ENCODE measurements at regions not wholly inside any gene's neighbourhood (a gene's known extent, or its start where the extent isn't known, plus 50 kb on each side); places are given as distances from the start of the nearest gene placed in this dataset.
"Not testable (repeated sequence)": the region's sequence is repeated elsewhere in the genome, so short reads cannot be mapped to it uniquely, and the experiment has no call there.

- peaks cover 0 to 2% (median 0%) of the 10 kb centered on the region in 9 donors for H3K9me3 Mint-ChIP-seq
- no peak overlapping the region for H3K4me3 Mint-ChIP-seq
- no peak for DNase-seq
- no peak for ATAC-seq
- no peak overlapping the region for H3K27ac Mint-ChIP-seq
- H3K27me3 Mint-ChIP-seq: peaks cover 0 to 3% (median 2%) of the 10 kb centered on the region in 5 donors
- no peaks in the 10 kb centered on the region for H3K4me1 Mint-ChIP-seq
- H3K36me3 Mint-ChIP-seq: no peaks in the 10 kb centered on the region
- POLR2A ChIA-PET: no interaction called here
Measured at GRCh38 chr16:75943705-75944514, 217.6 kb upstream of the CPHXL start.

GRCh38 chr16:75945916-75946457 lies 219.7 kb upstream of the CPHXL start:
- ATAC-seq: no peak
- Mint-ChIP-seq H3K27ac (no peak overlapping the region), H3K4me3 (no peak overlapping the region), H3K36me3 (no peaks in the 10 kb centered on the region), H3K27me3 (peaks cover 0 to 3% (median 1%) of the 10 kb centered on the region in 5 donors), H3K4me1 (no peaks in the 10 kb centered on the region), H3K9me3 (peaks cover 0 to 2% (median 0%) of the 10 kb centered on the region in 9 donors)
- no peak for DNase-seq
- POLR2A ChIA-PET: no interaction called here

DNA sequence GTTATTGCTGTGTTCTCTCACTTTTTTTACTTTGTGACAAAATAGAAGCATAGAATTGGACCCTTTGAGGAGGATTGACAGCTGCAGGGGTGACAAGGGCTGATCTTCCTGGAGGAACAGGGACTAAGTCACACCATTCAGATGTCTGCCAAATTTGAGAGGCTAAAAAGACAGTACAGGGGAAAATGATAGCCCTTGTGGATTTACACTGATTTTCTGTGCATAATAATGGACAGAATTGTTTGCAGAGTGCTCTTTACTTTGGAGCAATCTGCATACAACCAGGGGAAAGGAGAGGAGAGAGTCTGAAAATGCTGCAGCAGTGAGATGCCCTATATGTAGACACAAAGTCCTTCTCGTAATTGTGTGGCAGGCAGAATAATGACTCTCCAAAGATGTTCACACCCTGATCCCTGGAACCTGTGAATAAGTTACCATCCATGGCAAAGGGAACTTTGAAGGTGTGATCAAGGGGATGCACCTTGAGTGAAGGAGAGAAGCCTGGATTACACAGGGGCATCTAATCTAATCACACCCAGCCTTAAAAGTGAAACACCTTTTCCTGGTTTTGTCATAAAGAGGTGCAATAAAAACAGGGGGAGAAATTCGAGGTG lies 221.4 kb upstream of the CPHXL start:
- DNase-seq: no peak
- peaks cover 0 to 2% (median 0%) of the 10 kb centered on the region in 5 donors for H3K27me3 Mint-ChIP-seq
- peaks cover 0 to 3% (median 0%) of the 10 kb centered on the region in 9 donors for H3K9me3 Mint-ChIP-seq
- no peaks in the 10 kb centered on the region for H3K36me3 Mint-ChIP-seq
- no peaks in the 10 kb centered on the region for H3K4me1 Mint-ChIP-seq
- POLR2A ChIA-PET: no interaction called here
- no peak overlapping the region for H3K27ac Mint-ChIP-seq
- ATAC-seq: no peak
- no peak overlapping the region for H3K4me3 Mint-ChIP-seq

- H3K27me3 Mint-ChIP-seq: peaks cover 0 to 1% (median 0%) of the 10 kb centered on the region in 5 donors
- POLR2A ChIA-PET: no interaction called here
- no peak overlapping the region for H3K4me3 Mint-ChIP-seq
- peaks cover 0 to 3% (median 0%) of the 10 kb centered on the region in 9 donors for H3K9me3 Mint-ChIP-seq
- no peak for DNase-seq
- H3K27ac Mint-ChIP-seq: no peak overlapping the region
- no peak for ATAC-seq
- H3K36me3 Mint-ChIP-seq: no peaks in the 10 kb centered on the region
- no peaks in the 10 kb centered on the region for H3K4me1 Mint-ChIP-seq
Measured at GRCh38 chr16:75948441-75948840, 222.2 kb upstream of the CPHXL start.

- Mint-ChIP-seq H3K9me3 (peaks cover 0 to 3% (median 0%) of the 10 kb centered on the region in 9 donors), H3K36me3 (no peaks in the 10 kb centered on the region)
Measured at GRCh38 chr16:75948886-75949285, 222.6 kb upstream of the CPHXL start.

GRCh38 chr16:75952124-75952523 lies 225.8 kb upstream of the CPHXL start:
- no peak for ATAC-seq
- POLR2A ChIA-PET: no interaction called here
- H3K27me3 Mint-ChIP-seq: peaks cover 0 to 1% (median 0%) of the 10 kb centered on the region in 5 donors

More at GRCh38 chr16:75948886-75949285, 222.6 kb upstream of the CPHXL start:
- no peak for DNase-seq
- Mint-ChIP-seq H3K27ac (no peak overlapping the region), H3K27me3 (peaks cover 0 to 1% (median 0%) of the 10 kb centered on the region in 5 donors), H3K4me3 (no peak overlapping the region), H3K4me1 (no peaks in the 10 kb centered on the region)
- POLR2A ChIA-PET: no interaction called here
- ATAC-seq: no peak

GRCh38 chr16:75957870-75958269 lies 231.6 kb upstream of the CPHXL start:
- H3K27me3 Mint-ChIP-seq: no peaks in the 10 kb centered on the region
- H3K27ac Mint-ChIP-seq: no peak overlapping the region

More at GRCh38 chr16:75952124-75952523, 225.8 kb upstream of the CPHXL start:
- Mint-ChIP-seq H3K4me1 (no peaks in the 10 kb centered on the region), H3K9me3 (peaks cover 0 to 4% (median 0%) of the 10 kb centered on the region in 9 donors), H3K36me3 (no peaks in the 10 kb centered on the region), H3K4me3 (no peak overlapping the region), H3K27ac (no peak overlapping the region)
- no peak for DNase-seq

DNA sequence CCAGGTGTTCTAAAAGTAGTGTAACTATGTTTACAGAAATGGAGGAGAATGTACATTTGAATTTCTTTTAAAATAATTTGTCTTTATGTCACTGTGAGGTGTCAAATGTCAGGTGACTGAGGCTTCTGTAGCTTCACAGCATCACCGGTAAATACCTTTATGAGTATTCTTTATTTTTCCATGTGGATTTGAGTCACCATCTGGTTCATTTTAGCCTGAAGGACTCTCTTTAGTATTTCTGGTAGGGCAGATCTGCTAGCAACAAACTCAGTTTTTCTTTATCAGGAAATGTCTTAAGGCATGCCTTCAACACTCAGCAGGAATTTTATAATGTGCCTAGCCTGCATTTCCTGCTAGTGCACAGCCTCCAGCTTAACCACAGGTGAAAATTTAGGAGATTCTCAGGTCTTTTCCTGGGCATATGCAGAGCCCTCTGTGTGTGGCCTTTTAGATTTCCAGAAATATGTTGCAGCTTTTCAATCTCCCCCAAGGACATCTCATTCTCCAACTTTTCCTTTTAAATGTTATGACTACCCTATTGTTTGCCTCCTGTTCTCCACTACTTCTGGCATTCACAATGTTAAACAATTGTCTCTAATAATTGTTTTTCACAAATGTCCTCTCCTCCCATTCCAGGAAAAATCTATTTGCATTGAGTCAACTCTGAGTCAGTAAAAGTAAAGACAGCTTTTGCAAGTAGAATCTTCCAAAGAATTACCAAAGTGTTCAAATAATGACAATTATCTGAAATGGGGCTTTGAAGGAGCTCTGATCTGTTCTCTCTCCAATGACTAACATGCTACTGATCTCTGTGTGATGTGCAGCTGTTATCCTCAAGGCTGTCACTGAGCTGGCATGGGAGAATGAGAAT lies 239.4 kb upstream of the CPHXL start:
- no peak for DNase-seq
- Mint-ChIP-seq H3K27ac (no peak overlapping the region), H3K4me1 (no peaks in the 10 kb centered on the region), H3K9me3 (peaks cover 0 to 12% (median 0%) of the 10 kb centered on the region in 9 donors), H3K4me3 (no peak overlapping the region), H3K27me3 (no peaks in the 10 kb centered on the region), H3K36me3 (no peaks in the 10 kb centered on the region)
- POLR2A ChIA-PET: no interaction called here
- no peak for ATAC-seq

More at GRCh38 chr16:75957870-75958269, 231.6 kb upstream of the CPHXL start:
- no peak for ATAC-seq
- Mint-ChIP-seq H3K36me3 (no peaks in the 10 kb centered on the region), H3K4me3 (no peak overlapping the region), H3K9me3 (peaks cover 0 to 20% (median 0%) of the 10 kb centered on the region in 9 donors), H3K4me1 (no peaks in the 10 kb centered on the region)
- POLR2A ChIA-PET: no interaction called here
- no peak for DNase-seq

DNA sequence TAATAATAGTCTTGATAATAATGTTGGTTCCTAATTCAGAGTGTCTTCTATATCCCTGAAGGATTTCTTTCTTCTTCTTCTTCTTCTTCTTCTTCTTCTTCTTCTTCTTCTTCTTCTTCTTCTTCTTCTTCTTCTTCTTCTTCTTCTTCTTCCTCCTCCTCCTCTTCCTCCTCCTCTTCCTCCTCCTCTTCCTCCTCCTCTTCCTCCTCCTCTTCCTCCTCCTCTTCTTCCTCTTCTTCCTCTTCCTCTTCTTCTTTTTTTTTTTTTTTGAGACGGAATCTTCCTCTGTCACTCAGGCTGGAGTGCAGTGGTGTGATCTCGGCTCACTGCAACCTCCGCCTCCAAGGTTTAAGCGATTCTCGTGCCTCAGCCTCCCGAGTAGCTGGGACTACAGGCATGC lies 242.8 kb upstream of the CPHXL start:
- H3K9me3 Mint-ChIP-seq, H3K4me1 Mint-ChIP-seq, H3K27ac Mint-ChIP-seq, H3K4me3 Mint-ChIP-seq, POLR2A ChIA-PET, ATAC-seq, H3K36me3 Mint-ChIP-seq, DNase-seq, H3K27me3 Mint-ChIP-seq: not testable (repeated sequence)

- no peaks in the 10 kb centered on the region for H3K27me3 Mint-ChIP-seq
- H3K4me3 Mint-ChIP-seq: no peak overlapping the region
- no peak overlapping the region for H3K27ac Mint-ChIP-seq
- ATAC-seq (no peak), DNase-seq (no peak)
- no peaks in the 10 kb centered on the region for H3K4me1 Mint-ChIP-seq
- no peaks in the 10 kb centered on the region for H3K36me3 Mint-ChIP-seq
- H3K9me3 Mint-ChIP-seq: peaks cover 0 to 4% (median 0%) of the 10 kb centered on the region in 9 donors
- POLR2A ChIA-PET: no interaction called here
Measured at GRCh38 chr16:75971334-75971733, 245.0 kb upstream of the CPHXL start.

GRCh38 chr16:75983296-75983695 lies 257.0 kb upstream of the CPHXL start:
- Mint-ChIP-seq H3K9me3 (peaks cover 0 to 11% (median 3%) of the 10 kb centered on the region in 9 donors), H3K4me1 (no peaks in the 10 kb centered on the region), H3K27me3 (peaks cover 0 to 5% (median 0%) of the 10 kb centered on the region in 5 donors), H3K36me3 (peaks cover 0 to 4% (median 0%) of the 10 kb centered on the region in 3 donors), H3K27ac (no peak overlapping the region), H3K4me3 (no peak overlapping the region)
- ATAC-seq (no peak), DNase-seq (no peak)
- POLR2A ChIA-PET: no interaction called here

GRCh38 chr16:75983741-75984381 lies 257.6 kb upstream of the CPHXL start:
- H3K4me3 Mint-ChIP-seq: no peak overlapping the region
- peaks cover 0 to 12% (median 3%) of the 10 kb centered on the region in 9 donors for H3K9me3 Mint-ChIP-seq
- ATAC-seq (no peak), DNase-seq (no peak)
- POLR2A ChIA-PET: no interaction called here
- no peaks in the 10 kb centered on the region for H3K4me1 Mint-ChIP-seq
- H3K36me3 Mint-ChIP-seq: peaks cover 0 to 4% (median 0%) of the 10 kb centered on the region in 3 donors
- H3K27me3 Mint-ChIP-seq: peaks cover 0 to 5% (median 0%) of the 10 kb centered on the region in 5 donors
- no peak overlapping the region for H3K27ac Mint-ChIP-seq

Measured in naive thymus-derived CD8-positive, alpha-beta T cell (primary cell).